Fibroblast of upper back skin (primary cell): ENCODE measurements at regions not wholly inside any gene's neighbourhood (a gene's known extent, or its start where the extent isn't known, plus 50 kb on each side); places are given as distances from the start of the nearest gene placed in this dataset.

Experiments used
- DNase-seq: peaks from one replicate; pipeline ENCODE4 v3.0.0-alpha.2; 2013

DNA sequence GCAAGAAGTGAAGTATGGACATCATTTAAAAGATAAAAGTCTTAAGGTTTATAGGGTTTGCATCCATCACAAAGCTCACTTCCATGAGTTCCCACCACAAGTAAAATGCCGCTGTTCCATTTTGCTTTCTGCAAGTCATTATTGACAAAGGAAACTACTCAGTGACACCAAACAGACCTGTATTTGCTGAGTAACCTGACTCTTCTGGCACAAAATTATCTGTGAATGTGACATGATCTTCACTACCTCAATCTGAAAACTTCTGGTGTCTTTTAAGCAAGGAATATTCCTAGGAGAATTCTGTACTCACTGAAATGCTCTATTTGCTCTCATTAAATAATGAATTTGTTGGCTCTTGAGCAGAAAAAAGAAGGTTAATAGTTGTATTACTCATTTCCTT is 1077.4 kb upstream of the ADGRL4 start:
- DNase-seq = no peak

DNA sequence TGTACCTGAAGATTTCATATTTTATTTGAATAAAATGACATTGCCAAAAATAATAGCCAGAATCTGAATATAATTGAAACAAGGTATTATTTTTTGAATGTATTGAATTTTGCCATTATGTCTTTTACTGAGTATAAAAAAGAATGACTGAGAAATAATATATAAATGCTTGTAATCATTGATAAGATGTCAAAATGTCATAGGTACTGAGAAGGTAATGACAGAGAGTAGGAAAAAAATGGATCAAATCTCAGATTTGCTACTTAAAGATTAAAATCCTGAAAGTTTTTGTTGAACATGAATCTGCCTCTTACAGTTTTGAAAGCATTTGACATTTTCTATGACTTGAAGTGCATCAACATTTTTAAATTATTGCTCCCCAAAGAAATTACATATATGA is 1069.9 kb upstream of the ADGRL4 start:
- no peak for DNase-seq

DNA sequence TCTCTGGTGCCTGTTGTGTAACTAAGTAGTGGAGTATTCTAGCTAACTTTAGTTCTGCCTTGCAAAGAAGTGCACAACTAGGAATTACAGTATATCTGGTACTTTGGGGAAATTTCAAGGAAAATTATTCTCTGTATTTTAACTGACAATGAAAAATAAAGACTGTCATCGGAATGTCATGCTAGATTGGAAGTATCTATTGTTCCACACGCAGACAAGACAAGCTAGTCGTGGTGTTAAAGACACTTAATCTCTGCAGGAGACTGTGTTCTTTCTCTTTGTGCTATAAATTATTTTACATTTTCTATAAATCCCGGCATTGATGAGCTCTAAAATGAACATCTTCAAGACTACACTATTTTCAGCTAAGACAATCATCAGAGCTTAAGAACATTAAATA is 1068.8 kb upstream of the ADGRL4 start:
- no peak for DNase-seq

DNA sequence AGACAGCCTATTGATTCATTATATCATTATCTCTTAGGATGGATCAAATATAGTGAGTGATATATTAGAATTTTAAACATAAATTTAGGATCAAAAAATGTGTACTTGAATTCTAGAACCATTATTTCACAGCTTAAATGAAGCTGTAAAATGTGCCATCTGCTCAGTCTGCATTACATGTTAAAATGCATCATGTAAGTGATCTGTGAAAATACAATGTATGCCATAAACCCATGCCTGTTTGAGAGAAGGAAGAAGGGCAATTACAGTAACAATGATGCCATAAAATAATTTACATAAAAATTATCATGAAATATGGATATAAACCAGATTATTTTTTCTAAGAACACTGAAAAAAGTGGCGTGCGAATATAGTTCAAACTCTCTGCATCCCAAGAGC is 1066.0 kb upstream of the ADGRL4 start:
- DNase-seq = no peak

DNA sequence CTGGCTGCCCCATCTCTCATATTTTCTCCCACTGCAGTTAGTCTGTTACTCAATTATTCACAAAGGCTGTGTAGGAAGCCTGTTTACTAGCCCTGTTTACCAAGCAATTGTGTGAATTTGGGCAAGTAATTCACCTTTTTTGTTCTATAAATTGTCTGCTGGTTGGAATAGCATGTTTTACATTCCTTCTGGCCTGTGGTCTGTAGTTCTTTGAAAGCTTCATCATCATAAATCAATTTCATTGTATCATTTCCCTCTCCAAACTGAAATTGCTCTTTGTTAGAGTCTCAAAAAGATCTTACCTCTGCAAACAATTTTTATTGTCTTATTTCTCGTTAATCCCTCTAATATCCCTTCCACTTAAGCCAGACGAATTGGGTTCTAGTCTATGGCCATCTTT is 1059.5 kb upstream of the ADGRL4 start:
- peak; percentile 42 for DNase-seq

DNA sequence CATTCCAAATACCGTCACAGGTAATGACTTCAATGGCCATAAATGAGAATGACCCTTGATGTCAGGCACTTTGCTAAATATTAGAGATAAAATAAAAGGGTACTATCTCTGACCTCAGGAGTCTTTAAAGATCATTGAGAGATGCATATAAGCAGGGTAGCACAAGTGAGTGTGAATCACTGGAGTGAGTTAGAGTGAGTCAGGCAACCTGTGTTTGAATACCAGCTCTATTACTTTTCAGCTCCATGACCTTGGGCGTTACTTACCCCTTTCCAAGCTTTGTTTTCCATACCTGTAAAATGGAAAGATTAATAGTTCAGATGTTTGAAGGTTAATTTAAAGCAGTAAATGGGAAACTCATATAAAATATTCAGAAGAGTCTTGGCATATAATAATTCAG is 1058.0 kb upstream of the ADGRL4 start:
- peak; percentile 13 for DNase-seq

DNA sequence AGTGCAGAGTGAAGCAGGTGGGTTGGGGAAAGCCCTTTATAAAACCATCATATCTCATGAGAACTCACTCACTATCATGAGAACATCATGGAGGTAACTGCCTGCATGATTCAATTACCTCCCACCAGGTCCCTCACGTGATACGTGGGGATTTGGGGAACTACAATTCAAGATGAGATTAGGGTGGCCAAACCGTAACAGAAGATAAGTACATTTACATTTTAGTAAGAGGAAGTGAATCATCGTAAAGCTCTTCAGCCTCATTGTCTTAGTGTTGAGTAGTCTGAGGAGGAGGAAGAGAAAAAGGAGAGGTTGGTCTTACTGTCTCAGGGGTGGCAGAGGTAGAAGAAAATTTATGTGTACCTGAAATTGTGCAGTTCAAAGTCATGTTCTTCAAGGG is 1053.4 kb upstream of the ADGRL4 start:
- DNase-seq = no peak

DNA sequence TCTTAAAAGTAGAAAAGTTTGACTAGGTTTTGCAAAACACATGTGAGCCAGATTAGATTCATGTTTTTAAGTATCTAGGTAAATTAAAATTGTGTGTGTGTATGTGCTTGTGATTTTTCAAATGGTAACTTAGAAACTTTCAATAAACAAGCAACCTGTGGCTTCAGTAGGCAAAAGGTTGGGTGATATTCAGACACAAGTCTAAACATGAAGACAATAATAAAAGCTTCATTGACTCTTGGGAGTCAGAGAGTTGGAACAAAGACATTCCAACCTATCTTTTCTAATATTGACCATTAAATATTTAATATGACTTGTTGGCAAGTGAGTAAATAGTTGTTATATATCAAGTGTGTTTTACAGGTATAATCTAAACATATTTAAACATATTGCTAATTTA is 1049.6 kb upstream of the ADGRL4 start:
- no peak for DNase-seq

DNA sequence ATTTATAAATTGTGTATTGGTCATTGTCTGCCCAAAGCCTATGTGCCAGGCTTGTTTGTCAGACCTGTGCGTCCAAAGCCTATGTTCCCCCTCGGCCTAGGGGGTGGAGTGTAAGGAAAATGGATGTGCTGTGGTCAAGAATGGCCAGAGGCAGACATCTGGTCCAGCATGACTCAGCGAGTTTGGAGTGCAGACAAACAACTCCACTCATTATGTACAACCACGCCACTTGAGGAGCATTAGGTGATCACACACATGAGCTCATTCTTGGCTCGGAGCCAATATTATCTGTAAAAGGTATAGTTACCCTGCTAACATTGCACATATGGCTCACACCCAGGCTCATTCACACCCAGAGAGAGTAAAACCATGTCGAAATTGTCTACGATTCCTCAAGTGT is 1047.6 kb upstream of the ADGRL4 start:
- peak; percentile 82 for DNase-seq

DNA sequence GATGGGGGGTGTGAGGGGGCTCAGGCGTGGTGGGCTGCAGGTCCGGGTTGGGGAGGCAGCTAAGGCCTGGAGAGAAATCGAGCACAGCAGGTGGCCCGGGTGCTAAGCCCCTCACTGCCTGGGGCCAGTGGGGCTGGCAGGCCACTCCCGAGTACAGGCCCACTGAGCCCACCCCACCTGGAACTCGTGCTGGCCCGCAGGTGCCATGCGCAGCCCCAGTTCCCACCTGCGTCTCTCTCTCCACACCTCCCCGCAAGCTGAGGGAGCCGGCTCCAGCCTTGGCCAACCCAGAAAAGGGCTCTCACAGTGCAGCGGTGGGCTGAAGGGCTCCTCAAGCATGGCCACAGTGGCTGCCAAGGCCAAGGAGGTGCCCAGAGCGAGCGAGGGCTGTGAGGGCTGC is 1047.1 kb upstream of the ADGRL4 start:
- DNase-seq = no peak

DNA sequence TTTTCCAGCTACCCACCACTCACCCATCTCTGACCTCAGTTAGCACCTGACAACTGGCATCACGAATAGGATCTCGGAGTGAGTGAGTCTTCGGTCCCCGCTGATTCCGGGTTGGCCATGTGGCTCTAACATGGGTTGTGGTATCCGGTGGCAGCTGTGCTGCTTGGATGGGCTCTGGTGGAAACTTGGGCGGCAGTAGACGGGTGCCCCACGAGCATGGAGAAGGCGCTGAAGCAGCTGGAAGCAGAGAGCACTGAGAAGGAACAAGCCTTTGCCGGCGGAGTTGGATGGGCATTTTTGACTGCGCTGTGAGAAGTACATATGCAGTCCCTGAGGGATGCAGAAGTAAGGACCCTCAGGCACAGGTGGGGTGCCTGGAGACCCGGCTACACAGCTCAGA is 1044.0 kb upstream of the ADGRL4 start:
- no peak for DNase-seq

DNA sequence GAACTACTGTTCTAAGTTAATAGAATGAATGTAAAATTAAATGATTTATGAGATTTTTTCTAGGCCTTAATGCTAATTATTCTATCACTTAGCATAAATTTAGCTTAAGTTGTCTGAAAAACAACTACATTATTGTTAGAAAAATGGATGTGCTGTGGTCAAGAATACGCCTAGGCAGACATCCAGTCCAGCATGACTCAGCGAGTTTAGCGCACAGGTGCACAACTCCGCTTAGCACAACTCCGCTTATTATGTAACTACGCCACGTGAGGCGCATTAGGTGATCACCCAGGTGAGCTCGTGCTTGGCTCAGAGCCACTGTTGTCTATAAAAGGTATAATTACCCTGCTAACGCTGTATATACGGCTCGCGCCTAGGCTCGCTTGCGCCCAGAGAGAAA is 1043.6 kb upstream of the ADGRL4 start:
- no peak for DNase-seq

DNA sequence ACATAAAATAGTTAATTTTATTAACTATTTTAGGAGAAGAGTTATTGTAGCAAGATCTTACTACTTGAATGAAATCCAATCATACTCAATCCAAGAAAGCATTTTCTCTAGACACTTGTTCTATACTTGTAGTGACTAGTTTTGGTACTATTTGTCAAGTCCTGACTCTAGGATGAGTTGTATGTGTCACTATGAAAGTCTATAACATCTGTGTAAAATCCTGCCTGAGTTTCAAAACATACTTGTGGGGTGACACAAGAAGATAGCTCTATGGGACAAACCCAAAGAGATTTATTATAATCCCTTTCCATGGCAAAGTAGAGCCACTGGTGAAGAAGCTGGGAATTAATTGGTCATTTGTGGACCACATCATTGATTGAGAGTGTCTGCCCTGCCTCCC is 1042.2 kb upstream of the ADGRL4 start:
- peak; percentile 31 for DNase-seq

DNA sequence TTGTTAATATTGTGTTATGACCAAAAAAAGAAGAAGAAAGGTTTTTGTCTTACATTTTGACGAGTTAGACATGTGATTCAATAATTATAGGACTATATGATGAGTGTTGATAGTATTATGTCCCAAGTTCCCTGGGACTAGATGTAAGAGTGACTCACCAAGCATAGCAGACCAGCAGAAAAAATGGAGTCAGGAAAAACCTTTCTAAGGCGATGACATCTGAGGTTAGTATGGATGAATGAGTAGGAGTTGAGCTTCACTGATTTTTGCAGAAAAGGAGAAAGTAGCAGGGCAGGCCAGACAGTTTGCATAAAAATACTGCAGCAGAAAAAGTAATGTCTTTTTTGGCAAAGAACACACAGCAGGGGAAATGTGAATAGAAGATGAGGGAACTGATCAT is 1041.3 kb upstream of the ADGRL4 start:
- DNase-seq = peak; percentile 96

DNA sequence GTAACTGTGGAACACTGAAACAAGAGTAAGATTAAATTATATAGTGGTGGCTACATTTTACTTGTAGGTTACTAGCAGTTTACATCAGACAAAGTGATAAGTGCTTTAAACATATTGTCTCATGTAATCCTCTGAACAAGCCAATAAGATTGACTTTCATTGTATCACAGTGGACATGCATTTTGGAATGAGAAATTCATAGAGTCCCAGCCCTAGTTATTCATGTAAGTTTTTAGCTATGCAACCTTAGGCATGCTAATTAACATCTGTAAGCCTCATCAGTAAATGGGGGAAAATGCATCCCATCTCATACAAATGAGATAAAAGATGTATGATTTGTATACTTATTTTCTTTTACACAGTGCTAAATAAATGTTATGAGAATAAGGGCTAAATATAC is 1038.1 kb upstream of the ADGRL4 start:
- DNase-seq = no peak

DNA sequence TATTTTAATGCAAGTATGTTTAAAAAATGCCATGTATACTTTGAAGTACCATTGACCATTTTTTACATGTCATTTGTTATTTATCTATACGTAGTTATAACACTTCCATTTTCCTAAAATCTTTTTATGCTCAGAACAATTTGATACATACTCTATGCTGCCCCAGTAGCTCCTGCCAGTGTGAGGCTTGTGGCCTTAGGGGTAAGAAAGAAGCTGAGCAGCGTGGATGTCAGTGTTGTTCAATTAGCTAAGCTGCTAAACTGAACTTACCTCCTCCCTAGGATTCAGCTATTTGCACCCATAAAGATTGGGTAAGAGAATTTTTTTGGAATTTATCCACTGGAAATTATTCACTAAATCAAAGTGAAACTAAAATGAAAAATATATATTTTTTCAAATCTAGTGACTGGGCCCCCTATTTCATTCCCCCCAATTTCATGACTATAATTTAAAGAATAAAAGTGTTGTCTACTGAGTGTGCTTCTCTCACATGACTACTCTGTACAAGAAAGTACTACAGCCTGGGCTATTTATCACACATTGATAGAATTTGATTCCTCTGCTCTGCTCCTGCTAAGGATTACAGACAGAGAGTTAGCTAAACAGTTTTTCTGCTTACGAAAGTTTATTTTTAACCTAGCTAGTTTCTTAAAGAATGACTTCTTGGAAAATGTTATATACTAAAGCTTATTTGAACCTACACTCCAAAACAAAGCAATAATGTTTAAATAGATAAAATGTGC is 1030.3 kb upstream of the ADGRL4 start:
- DNase-seq = no peak

DNA sequence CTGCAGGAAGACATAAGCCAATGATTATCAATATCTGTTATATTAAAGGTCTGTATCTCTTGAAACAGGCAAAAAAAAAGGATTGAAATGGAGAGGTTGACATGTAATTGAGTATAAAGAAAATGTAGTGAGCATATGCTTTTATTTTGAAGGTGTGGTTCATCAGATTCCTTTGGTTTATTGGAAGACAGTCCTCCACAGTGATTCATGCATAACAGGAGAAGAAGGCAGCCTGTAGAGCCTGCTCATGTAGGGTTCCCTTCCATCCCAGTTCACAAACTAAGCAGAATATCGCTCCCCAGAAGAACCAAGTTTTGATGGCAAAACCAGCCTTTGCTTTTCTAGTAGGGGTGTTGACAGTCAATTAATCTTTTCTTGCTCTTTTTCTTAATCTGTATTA is 1016.8 kb upstream of the ADGRL4 start:
- DNase-seq = peak; percentile 49

DNA sequence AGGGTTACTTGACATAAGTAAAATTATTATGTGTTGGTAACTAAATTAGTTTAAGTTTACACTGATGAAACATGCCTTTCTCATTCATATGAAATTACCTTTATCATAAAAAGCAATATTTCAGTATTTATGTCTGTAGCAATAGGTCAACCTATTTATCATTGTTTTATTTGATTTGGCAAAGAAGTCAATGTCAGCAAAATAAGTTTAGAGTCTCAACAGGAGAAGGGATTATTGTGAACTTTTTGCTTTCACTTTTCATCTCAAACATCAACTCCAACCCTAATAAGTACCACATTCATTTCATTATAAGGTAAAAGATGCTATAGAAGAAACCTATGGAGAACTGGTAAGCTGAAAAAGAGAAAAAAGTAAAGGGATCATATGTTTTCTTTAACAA is 1015.4 kb upstream of the ADGRL4 start:
- DNase-seq = no peak

DNA sequence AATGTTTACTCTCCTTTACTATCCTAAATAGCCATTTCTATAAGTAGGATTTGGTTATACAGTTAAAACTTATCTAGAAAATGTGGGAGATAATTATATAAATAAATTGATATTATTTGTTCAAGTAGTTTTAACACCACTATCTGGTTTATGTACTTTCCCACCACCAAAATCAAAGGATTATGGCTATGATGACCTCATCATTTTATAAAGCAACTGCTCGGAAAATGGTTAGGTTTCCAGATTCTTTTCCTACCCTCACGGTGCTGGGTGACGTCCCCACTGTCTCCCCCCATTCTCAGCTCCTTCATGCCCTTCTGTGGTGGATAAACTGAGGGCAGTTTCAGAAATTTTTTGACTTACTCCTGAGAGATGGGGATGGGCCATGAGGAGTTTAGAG is 1011.8 kb upstream of the ADGRL4 start:
- DNase-seq = no peak

DNA sequence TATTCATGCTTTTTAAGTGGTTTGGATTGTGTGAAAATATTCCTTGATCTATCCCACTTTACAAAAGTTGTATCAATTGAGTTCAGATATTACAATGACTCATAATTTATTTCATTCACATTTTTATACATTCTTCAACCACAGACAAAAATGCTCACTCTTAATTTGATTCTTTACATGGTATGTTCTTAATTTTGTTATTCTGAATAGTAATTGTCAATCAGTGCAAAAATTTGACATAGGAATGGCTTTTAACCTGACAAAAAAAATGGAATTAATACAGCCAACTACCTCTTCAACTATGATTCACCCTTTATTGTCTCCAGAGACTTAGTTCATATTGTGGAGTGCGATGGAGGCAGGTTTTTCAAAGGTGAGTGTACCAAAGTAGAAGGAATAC is 1002.4 kb upstream of the ADGRL4 start:
- DNase-seq = no peak

DNA sequence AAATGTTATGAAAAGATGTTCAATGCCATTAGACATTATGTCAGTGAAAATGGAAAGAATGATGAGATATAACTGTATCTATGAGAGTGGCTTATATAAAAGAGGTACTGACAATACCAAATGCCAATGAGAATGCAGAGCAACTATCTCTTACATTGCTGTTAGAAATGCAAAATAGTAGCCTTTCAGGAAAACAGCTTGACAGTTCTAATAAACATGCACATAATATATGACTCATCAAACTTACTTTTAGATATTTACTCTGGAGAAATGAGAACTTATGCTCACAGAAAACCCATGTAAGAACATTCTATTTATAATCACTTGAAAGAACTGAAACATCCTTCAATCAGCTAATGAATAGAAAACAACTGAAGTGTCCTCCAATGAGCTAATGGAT is 996.7 kb upstream of the ADGRL4 start:
- no peak for DNase-seq

DNA sequence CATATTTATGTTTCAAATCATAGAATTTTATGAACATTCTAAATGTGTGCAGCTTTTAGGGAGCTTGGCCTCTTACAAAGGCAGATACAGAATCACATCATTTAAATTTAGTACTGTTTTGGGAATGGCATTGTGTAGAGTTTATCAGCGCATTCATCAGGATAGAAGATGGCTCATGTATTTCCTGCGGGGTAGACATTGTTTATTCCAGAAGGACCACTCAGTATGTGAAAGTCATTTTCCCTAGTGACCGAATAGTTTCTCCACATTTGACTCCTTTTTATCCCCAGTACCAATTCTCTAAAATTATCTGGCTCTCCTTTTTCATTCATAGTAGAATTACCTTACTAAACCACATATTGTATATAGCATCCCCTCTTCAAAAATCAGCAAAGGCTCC is 981.9 kb upstream of the ADGRL4 start:
- no peak for DNase-seq

DNA sequence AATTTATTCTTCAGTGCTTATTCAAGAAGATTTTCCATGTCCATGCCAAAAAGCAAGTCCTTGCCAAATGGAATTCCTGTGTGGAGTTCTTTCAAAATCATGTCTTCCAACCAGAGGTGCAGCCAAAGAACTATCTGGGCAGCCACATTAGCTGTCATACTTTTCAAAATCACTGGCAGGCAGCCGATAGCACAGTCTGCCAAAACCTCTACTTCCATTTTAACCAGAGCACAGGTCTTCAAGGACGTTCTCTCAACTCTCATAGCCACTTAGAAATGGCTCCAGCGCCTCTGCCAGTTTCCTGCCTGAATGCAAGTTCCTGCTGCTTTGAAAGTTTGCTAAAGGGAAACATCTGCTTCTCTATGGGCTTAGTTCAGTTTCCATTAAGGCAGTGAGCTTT is 975.7 kb upstream of the ADGRL4 start:
- peak; percentile 96 for DNase-seq

DNA sequence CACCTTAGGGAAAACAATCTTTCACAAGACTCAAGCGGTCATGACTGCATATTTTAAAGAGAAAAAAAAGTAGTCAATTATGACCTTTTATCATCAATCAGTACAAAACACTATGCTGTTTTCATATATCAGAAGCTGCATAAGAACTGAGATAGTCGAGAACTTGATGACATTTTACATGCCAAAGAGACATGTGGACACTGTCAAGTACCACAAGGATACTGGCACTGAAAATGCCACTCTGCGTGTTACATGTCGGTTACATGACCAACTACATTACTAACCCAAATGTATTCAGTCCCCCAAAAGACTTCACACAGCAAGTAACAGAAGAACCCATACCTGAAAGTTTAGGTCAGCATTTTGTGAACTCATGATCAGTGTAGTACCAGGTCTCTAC is 975.0 kb upstream of the ADGRL4 start:
- no peak for DNase-seq

DNA sequence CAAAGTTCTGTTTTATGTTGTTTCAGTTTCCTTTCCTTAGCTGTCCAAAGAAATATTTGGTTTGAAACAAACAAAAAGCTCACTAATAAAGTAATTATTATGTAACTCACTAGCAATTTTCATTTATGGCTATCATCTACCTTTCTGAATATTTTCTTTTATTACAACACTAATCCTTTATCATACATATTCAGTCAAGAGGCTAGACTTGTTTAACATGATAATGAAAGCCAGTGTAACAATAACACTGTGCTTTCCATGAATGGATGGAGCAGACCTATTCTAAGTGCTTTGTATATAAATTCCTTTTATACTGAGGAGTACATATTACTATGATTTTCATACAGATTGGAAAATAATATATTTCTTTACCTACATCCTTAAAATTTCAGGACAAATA is 972.8 kb upstream of the ADGRL4 start:
- DNase-seq = no peak

DNA sequence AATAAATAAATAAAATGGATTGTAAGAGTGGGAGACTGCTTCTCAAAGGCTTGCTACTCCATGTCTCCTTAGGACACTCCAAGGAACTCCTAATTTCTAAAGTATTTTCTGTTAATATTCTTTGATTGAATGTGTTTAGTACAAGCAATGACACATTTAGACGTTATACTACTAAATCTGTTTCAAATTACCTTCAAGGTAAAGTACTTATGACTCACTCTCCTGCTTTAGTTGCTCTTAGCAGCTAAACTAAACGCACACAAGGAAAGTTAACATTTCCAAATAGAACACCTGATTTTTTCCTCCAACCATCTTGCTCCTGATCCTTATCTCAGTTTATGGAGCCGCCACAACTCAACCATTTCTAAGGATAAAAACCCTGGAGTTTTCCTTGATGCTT is 969.8 kb upstream of the ADGRL4 start:
- DNase-seq = no peak
